ENCODE measurements at regions not wholly inside any gene's neighbourhood (a gene's known extent, or its start where the extent isn't known, plus 50 kb on each side); places are given as distances from the start of the nearest gene placed in this dataset.

DNA sequence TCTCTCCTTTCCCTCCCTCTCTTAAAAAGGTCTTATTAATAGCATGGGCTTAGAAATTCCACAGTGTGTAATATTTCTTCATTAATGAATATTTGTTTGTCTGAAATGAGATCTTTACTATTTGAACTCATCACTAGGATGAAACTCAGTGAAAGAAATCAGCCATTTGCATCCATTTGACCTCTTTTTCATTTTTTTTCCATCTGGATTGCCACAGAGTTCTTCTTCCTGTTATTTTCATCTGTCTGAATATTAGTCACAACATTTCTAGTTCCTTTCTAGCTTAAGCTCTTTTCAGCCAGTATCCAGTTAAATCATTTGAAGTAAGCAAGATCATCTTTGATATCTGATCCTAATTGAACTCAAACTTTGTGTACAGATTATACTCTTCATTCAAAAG is 69.2 kb upstream of the PLS3 start:
- DNase-seq (ENCODE audit: low read depth) = peak; percentile 58

DNA sequence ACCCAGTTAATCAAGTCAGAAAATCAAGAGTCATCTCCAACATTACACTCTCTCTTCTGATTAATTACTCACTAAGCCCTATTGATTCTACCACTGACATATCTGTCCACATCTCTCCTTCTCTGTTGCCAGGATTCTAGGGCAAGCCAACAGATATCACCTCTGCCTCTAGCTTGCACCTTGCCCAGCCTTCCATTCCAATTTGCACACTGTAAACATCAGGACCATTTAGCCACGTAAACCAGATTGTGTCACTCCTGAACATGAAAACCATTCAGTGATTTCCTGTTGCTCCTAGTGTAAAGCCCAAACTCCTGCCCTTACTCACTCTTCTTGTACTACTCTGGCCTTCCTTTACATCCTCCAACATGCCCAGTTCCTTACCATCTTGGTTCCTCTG is 68.0 kb upstream of the PLS3 start:
- DNase-seq (ENCODE audit: low read depth) = no peak

DNA sequence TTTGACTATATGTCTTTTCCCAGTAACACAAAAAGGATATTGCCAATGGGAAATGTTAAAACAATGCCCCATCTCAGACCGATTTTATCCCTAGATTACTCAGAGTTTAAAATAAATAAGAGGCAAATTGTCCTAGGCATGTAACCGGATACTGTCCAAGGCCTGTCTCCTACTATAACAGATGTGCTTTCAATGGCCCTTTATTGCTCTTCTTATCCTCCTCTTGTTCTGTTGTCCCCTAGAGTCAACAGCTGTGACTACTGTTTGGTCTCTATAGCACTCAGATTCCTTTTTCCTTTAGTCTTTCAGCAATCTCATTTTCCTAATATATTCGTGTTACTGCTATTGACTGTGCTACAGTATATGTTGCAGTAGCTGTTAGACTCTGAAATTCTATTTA is 66.8 kb upstream of the PLS3 start:
- no peak for DNase-seq (ENCODE audit: low read depth)

DNA sequence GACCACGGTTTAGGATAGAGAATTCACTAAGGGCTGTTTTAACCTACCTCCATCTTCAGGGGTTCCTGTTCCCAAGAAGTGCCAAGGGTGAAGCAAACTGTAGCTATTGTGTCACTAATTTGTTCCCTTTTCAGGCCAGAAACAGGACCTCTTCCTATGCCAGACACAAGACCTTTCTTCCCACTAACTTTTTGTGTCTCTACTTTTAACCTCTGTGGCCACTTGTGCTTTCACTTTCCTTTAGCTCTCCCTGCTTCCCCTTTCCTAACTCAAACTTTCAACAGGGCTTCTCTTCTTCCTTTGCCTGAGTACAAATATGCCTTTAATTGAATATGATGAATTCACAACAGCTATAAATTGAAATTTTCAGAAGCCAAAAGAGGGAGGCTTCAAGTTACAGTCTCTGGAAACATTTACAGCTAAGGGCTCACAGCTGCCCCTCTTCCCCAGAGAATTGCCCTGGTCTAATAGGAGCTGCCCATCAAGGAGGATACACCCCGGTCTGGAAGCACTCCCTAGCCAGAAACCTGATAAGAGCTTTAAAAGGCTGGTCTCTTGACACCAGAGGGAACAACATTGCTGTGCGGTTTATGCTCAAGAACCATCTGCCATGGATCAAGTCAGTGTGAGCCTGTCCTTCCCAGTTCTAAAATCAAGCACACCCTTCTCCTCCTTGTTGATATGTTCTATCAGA is 61.7 kb upstream of the PLS3 start:
- no peak for DNase-seq (ENCODE audit: low read depth)

GRCh38 chrX:115503099-115503498 is 57.9 kb upstream of the PLS3 start:
- DNase-seq (ENCODE audit: low read depth) = no peak

DNA sequence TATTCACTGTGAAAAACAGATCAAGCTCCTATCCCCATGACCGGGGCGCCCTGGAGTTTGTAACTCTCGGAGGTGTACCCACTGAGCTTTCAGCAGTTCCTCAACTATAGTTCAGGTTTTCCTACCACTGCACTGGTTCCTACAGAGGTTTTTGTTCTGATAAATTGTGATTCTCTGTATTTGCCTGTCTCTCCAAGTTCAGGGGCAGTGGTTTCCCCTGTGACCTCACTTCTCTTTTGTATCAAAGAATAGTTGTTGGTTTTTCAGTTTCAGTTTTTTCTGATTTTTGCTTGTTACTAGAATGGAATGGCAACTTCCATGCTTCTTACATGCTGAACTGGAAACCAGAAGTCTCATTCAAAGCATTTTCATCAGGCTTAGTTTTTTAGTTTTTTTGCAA is 56.8 kb upstream of the PLS3 start:
- DNase-seq (ENCODE audit: low read depth) = no peak
